Brain microvascular endothelial cell (primary cell): ENCODE measurements at regions not wholly inside any gene's neighbourhood (a gene's known extent, or its start where the extent isn't known, plus 50 kb on each side); places are given as distances from the start of the nearest gene placed in this dataset.

Experiments
- DNase-seq: peaks from one replicate; pipeline ENCODE4 v3.0.0-alpha.2; 2020
- H3K27ac ChIP-seq: fragments of 250-450 bp; sonication (Bioruptor Pico); 2 replicates; pipeline ENCODE4 v1.5.1; 2020; ENCODE audit warnings: mild to moderate bottlenecking, moderate library complexity
- H3K27me3 ChIP-seq: fragments of 250-450 bp; sonication (Bioruptor Pico); replicated peaks from 2 replicates; pipeline ENCODE4 v1.5.1; 2020; ENCODE audit warnings: mild to moderate bottlenecking
- H3K36me3 ChIP-seq: fragments of 250-450 bp; sonication (Bioruptor Pico); replicated peaks from 2 replicates; pipeline ENCODE4 v1.5.1; 2020; ENCODE audit warnings: mild to moderate bottlenecking
- H3K4me3 ChIP-seq: 2 replicates; pipeline ENCODE4 v1.5.1; 2011; ENCODE audit warnings: low read depth, mild to moderate bottlenecking, control low read depth, low read length, moderate library complexity
- CTCF ChIP-seq: IDR thresholded peaks from 2 replicates; pipeline ENCODE4 v1.5.1; 2011; ENCODE audit warnings: low read depth, mild to moderate bottlenecking, moderate library complexity, low read length, control low read depth, inconsistent platforms; ENCODE audit errors: missing control alignments
- in situ Hi-C: cut with HindIII; loops from 2 replicates; pipeline ENCODE4 v1.10.0; 2017; ENCODE audit warnings: low sequenced_read_pairs, low pct_ligation_motif_present

- H3K27ac ChIP-seq, result no peak overlapping the region
- in situ Hi-C loops, result no loop called here
- H3K27me3 ChIP-seq, result no peaks in the 10 kb centered on the region
- TF ChIP-seq CTCF, result no peak
- H3K36me3 ChIP-seq, result no peaks in the 10 kb centered on the region
- H3K4me3 ChIP-seq, result no peak overlapping the region
- DNase-seq, result no peak
These were observed 74.5 kb upstream of the APC start for GRCh38 chr5:112663146-112663545.

GRCh38 chr5:112668016-112668415, 69.7 kb upstream of the APC start:
- Histone ChIP-seq H3K27ac (no peak overlapping the region), H3K27me3 (no peaks in the 10 kb centered on the region), H3K4me3 (no peak overlapping the region), H3K36me3 (no peaks in the 10 kb centered on the region)
- no peak for DNase-seq
- in situ Hi-C loops, result no loop called here
- no peak for TF ChIP-seq CTCF

GRCh38 chr5:112668911-112669310, 68.8 kb upstream of the APC start:
- TF ChIP-seq CTCF, result no peak
- Histone ChIP-seq H3K27me3 (no peaks in the 10 kb centered on the region), H3K27ac (no peak overlapping the region), H3K36me3 (no peaks in the 10 kb centered on the region), H3K4me3 (no peak overlapping the region)
- no peak for DNase-seq
- in situ Hi-C loops, result no loop called here

GRCh38 chr5:112669328-112669963, 68.2 kb upstream of the APC start:
- Histone ChIP-seq H3K4me3 (no peak overlapping the region), H3K36me3 (no peaks in the 10 kb centered on the region), H3K27me3 (no peaks in the 10 kb centered on the region), H3K27ac (no peak overlapping the region)
- no peak for DNase-seq
- in situ Hi-C loops, result no loop called here
- no peak for TF ChIP-seq CTCF

GRCh38 chr5:112671687-112672086, 66.0 kb upstream of the APC start:
- Histone ChIP-seq H3K4me3 (no peak overlapping the region), H3K27ac (no peak overlapping the region), H3K27me3 (no peaks in the 10 kb centered on the region), H3K36me3 (no peaks in the 10 kb centered on the region)
- TF ChIP-seq CTCF, result no peak
- in situ Hi-C loops, result no loop called here
- no peak for DNase-seq

- no peak for TF ChIP-seq CTCF
- H3K27me3 ChIP-seq, result no peaks in the 10 kb centered on the region
- H3K4me3 ChIP-seq, result no peak overlapping the region
- no peaks in the 10 kb centered on the region for H3K36me3 ChIP-seq
- in situ Hi-C loops, result no loop called here
- no peak overlapping the region for H3K27ac ChIP-seq
- no peak for DNase-seq
These were observed 56.2 kb upstream of the APC start for GRCh38 chr5:112681481-112681908.
